ENCODE measurements at regions not wholly inside any gene's neighbourhood (a gene's known extent, or its start where the extent isn't known, plus 50 kb on each side); places are given as distances from the start of the nearest gene placed in this dataset.

DNA sequence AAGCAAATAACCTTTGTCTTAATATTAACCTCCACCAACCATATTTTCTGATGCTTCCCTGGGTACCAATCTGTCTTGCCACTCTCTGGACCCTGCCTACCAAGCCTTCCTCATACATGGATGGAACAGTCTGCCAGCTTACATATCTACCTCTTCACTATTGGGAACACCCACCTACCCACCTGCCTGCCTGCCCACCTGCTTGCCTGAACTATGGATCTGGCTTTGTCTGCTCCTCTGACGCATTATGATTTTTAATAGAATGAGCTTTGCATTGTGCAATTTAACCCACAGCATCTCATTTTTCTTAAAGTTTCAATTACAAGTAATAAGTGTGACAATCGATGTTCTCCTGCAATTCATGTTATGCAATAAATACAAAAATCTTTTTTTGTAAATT, 137.9 kb upstream of the LSM8 start:
- TF ChIP-seq, protein P1, sequence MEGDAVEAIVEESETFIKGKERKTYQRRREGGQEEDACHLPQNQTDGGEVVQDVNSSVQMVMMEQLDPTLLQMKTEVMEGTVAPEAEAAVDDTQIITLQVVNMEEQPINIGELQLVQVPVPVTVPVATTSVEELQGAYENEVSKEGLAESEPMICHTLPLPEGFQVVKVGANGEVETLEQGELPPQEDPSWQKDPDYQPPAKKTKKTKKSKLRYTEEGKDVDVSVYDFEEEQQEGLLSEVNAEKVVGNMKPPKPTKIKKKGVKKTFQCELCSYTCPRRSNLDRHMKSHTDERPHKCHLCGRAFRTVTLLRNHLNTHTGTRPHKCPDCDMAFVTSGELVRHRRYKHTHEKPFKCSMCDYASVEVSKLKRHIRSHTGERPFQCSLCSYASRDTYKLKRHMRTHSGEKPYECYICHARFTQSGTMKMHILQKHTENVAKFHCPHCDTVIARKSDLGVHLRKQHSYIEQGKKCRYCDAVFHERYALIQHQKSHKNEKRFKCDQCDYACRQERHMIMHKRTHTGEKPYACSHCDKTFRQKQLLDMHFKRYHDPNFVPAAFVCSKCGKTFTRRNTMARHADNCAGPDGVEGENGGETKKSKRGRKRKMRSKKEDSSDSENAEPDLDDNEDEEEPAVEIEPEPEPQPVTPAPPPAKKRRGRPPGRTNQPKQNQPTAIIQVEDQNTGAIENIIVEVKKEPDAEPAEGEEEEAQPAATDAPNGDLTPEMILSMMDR (IDR thresholded peaks at IDR 0.05; ENCODE audit: insufficient read depth, low read length, poor library complexity, severe bottlenecking) = no peak
- TF ChIP-seq EZH2phosphoT487 (conservative IDR thresholded peaks at IDR 0.05; ENCODE audit: low read length) = no peak
